ENCODE measurements at regions not wholly inside any gene's neighbourhood (a gene's known extent, or its start where the extent isn't known, plus 50 kb on each side); places are given as distances from the start of the nearest gene placed in this dataset.

DNA sequence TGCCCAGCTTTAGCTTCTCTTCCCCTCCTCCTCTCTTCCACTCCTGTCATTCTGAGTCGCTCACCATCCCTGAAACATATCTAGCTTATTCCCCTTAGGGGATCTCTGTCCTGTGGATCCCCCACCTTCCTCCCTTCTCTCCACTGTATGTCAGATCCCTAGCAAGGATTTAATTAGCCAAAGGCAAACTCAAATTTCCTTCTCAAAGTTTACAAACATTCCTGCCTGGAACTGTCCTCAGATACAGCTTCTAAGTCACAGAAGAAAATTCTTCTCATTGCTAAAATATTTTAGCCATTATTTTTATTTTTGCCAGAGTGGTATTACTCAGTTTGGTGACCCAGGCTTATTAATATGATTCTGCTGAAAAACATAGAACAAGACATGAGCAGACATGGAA lies 315.3 kb downstream of the CYP26B1 start:
- H3K27ac ChIP-seq (ENCODE audit: low read length) = no peak overlapping the region
- no peaks in the 10 kb centered on the region for H3K27me3 ChIP-seq (ENCODE audit: control insufficient read depth in 1 of 2, insufficient read depth in 2 of 2, low read length in 2 of 2)
- H3K9me3 ChIP-seq (ENCODE audit: control insufficient read depth in 2 of 2, low read length in 2 of 2) = peaks cover 0 to 3% of the 10 kb centered on the region in 2 donors
- H3K9ac ChIP-seq (ENCODE audit: low read length in 2 of 2) = no peak overlapping the region
- peaks cover 24% of the 10 kb centered on the region for H3K4me1 ChIP-seq (ENCODE audit: control insufficient read depth, insufficient read depth, low read length)
- H3K36me3 ChIP-seq (ENCODE audit: control insufficient read depth in 2 of 2, insufficient read depth in 2 of 2, low read length in 2 of 2) = no peaks in the 10 kb centered on the region
- no peak overlapping the region for H3K4me3 ChIP-seq (ENCODE audit: low read length in 2 of 2)

DNA sequence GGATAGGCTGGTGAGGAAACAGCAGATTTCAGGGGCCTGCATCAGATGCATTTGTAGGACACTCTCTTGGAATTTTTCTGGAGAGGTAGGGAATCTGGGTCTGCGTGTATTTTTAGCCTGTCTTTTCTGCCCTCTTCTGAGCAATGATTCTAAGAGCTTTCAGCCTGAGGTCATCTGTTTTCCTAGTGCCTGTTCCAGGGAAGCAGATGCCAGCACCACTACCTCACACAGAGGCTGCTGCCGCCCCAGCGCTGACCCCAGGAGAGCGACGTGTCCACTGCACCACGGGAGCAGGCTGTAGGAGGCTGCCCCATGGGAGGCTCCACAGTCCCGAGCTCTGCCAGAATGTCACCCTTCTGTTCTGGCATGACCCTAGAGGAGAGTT lies 316.5 kb downstream of the CYP26B1 start:
- H3K27me3 ChIP-seq (ENCODE audit: control insufficient read depth in 1 of 2, insufficient read depth in 2 of 2, low read length in 2 of 2) = no peaks in the 10 kb centered on the region
- H3K4me1 ChIP-seq (ENCODE audit: control insufficient read depth, insufficient read depth, low read length) = peaks cover 24% of the 10 kb centered on the region
- peaks cover 0 to 3% of the 10 kb centered on the region in 2 donors for H3K9me3 ChIP-seq (ENCODE audit: control insufficient read depth in 2 of 2, low read length in 2 of 2)
- peak overlapping the region in 1 of 2 donors; percentile 35 for H3K4me3 ChIP-seq (ENCODE audit: low read length in 2 of 2)
- no peak overlapping the region for H3K9ac ChIP-seq (ENCODE audit: low read length in 2 of 2)
- H3K36me3 ChIP-seq (ENCODE audit: control insufficient read depth in 2 of 2, insufficient read depth in 2 of 2, low read length in 2 of 2) = no peaks in the 10 kb centered on the region
- H3K27ac ChIP-seq (ENCODE audit: low read length) = peak overlapping the region; percentile 31

GRCh38 chr2:71830497-71831192 lies 317.0 kb downstream of the CYP26B1 start:
- Histone ChIP-seq H3K4me3 (ENCODE audit: low read length in 2 of 2) (peak overlapping the region in 1 of 2 donors; percentile 35), H3K27me3 (ENCODE audit: control insufficient read depth in 1 of 2, insufficient read depth in 2 of 2, low read length in 2 of 2) (no peaks in the 10 kb centered on the region), H3K9me3 (ENCODE audit: control insufficient read depth in 2 of 2, low read length in 2 of 2) (peaks cover 0 to 3% of the 10 kb centered on the region in 2 donors), H3K4me1 (ENCODE audit: control insufficient read depth, insufficient read depth, low read length) (peaks cover 24% of the 10 kb centered on the region), H3K36me3 (ENCODE audit: control insufficient read depth in 2 of 2, insufficient read depth in 2 of 2, low read length in 2 of 2) (no peaks in the 10 kb centered on the region), H3K27ac (ENCODE audit: low read length) (peak overlapping the region; percentile 31), H3K9ac (ENCODE audit: low read length in 2 of 2) (no peak overlapping the region)

GRCh38 chr2:71829008-71829407 lies 318.7 kb downstream of the CYP26B1 start:
- H3K4me3 ChIP-seq (ENCODE audit: low read length in 2 of 2) = no peak overlapping the region

DNA sequence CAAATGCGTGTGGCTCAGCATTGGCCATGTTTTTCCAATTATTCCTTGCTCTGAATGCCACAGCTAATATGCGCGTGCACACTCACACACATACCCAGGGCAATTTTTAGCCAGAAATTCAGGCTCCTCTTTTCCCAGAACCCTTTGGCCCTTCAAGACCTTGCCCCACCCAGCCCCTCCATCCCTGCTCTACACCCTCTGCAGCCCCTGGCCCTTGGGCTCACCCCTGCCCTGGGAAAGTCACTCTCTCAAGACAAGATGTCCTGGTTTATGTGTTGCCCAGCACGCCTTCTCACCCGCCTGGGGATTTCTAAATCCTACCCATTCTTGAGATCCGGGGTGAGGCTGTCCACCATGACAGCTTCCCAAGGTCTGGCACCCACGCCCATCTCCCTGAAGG lies 319.7 kb downstream of the CYP26B1 start:
- no peaks in the 10 kb centered on the region for H3K27me3 ChIP-seq (ENCODE audit: control insufficient read depth in 1 of 2, insufficient read depth in 2 of 2, low read length in 2 of 2)
- peaks cover 16% of the 10 kb centered on the region for H3K4me1 ChIP-seq (ENCODE audit: control insufficient read depth, insufficient read depth, low read length)
- no peak overlapping the region for H3K27ac ChIP-seq (ENCODE audit: low read length)
- no peak overlapping the region for H3K9ac ChIP-seq (ENCODE audit: low read length in 2 of 2)
- no peaks in the 10 kb centered on the region for H3K36me3 ChIP-seq (ENCODE audit: control insufficient read depth in 2 of 2, insufficient read depth in 2 of 2, low read length in 2 of 2)
- H3K4me3 ChIP-seq (ENCODE audit: low read length in 2 of 2) = no peak overlapping the region
- peaks cover 0 to 10% of the 10 kb centered on the region in 2 donors for H3K9me3 ChIP-seq (ENCODE audit: control insufficient read depth in 2 of 2, low read length in 2 of 2)

More at GRCh38 chr2:71829008-71829407, 318.7 kb downstream of the CYP26B1 start:
- no peak overlapping the region for H3K27ac ChIP-seq (ENCODE audit: low read length)
- H3K4me1 ChIP-seq (ENCODE audit: control insufficient read depth, insufficient read depth, low read length) = peaks cover 16% of the 10 kb centered on the region
- no peak overlapping the region for H3K9ac ChIP-seq (ENCODE audit: low read length in 2 of 2)
- H3K9me3 ChIP-seq (ENCODE audit: control insufficient read depth in 2 of 2, low read length in 2 of 2) = peaks cover 0 to 10% of the 10 kb centered on the region in 2 donors
- H3K36me3 ChIP-seq (ENCODE audit: control insufficient read depth in 2 of 2, insufficient read depth in 2 of 2, low read length in 2 of 2) = no peaks in the 10 kb centered on the region
- no peaks in the 10 kb centered on the region for H3K27me3 ChIP-seq (ENCODE audit: control insufficient read depth in 1 of 2, insufficient read depth in 2 of 2, low read length in 2 of 2)

DNA sequence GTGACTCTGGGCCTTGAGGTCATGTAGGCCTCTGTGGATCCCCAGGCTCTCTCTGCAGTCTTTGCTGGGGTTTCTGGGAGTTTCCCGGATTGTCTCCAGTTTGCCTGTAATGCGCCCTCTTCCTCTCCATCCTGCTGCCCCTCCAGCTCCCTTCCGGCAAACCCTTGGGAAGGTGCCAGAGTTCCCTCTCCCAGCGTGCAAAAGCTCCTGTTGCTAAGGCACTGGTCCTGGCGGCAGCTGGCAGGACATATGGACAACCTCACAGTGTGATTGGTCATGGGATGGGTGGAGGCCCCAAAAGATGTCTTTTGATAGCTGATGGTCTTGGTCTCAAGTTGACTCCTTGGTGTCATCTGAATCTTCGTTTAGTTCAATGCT lies 320.1 kb downstream of the CYP26B1 start:
- H3K36me3 ChIP-seq (ENCODE audit: control insufficient read depth in 2 of 2, insufficient read depth in 2 of 2, low read length in 2 of 2) = no peaks in the 10 kb centered on the region
- no peak overlapping the region for H3K9ac ChIP-seq (ENCODE audit: low read length in 2 of 2)
- H3K27me3 ChIP-seq (ENCODE audit: control insufficient read depth in 1 of 2, insufficient read depth in 2 of 2, low read length in 2 of 2) = no peaks in the 10 kb centered on the region
- peaks cover 0 to 10% of the 10 kb centered on the region in 2 donors for H3K9me3 ChIP-seq (ENCODE audit: control insufficient read depth in 2 of 2, low read length in 2 of 2)
- peaks cover 16% of the 10 kb centered on the region for H3K4me1 ChIP-seq (ENCODE audit: control insufficient read depth, insufficient read depth, low read length)
- H3K27ac ChIP-seq (ENCODE audit: low read length) = no peak overlapping the region
- no peak overlapping the region for H3K4me3 ChIP-seq (ENCODE audit: low read length in 2 of 2)

DNA sequence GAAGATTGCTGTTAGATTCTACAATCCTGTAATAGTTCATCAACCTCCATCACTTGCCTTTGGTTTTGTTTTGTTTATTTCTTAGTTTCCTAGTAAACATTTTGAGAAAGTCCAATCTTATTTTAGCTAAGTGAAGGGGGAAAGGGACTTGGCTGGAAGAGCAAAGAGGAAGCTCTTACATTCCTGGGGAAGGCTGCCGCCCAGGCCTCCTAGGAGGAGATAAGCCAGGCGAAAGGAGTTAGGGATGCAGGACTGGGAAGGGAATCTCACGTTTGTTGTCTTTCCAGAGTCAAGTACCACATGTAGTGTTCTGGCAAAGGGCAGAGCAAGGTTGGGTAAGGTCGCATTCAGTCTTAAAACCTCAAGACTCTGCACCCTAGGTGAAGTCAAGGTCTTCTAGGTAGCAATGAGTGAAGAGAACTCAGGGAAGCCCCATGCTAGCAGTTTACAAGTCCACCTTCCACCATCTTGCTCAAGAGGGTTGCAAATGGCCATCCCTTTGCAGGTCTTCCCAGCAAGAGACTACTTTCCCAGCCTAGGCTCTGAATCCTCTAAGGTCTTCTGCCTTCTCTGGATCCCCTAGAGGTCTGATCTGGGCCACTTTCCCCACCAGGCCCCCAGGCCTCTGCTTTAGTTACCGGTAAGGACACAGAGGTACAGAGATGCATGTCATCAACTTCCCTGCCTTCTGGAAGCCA lies 320.7 kb downstream of the CYP26B1 start:
- peaks cover 0 to 7% of the 10 kb centered on the region in 2 donors for H3K9me3 ChIP-seq (ENCODE audit: control insufficient read depth in 2 of 2, low read length in 2 of 2)
- no peaks in the 10 kb centered on the region for H3K36me3 ChIP-seq (ENCODE audit: control insufficient read depth in 2 of 2, insufficient read depth in 2 of 2, low read length in 2 of 2)
- no peak overlapping the region for H3K4me3 ChIP-seq (ENCODE audit: low read length in 2 of 2)
- no peak overlapping the region for H3K27ac ChIP-seq (ENCODE audit: low read length)
- H3K27me3 ChIP-seq (ENCODE audit: control insufficient read depth in 1 of 2, insufficient read depth in 2 of 2, low read length in 2 of 2) = no peaks in the 10 kb centered on the region
- H3K4me1 ChIP-seq (ENCODE audit: control insufficient read depth, insufficient read depth, low read length) = peaks cover 16% of the 10 kb centered on the region
- no peak overlapping the region for H3K9ac ChIP-seq (ENCODE audit: low read length in 2 of 2)

DNA sequence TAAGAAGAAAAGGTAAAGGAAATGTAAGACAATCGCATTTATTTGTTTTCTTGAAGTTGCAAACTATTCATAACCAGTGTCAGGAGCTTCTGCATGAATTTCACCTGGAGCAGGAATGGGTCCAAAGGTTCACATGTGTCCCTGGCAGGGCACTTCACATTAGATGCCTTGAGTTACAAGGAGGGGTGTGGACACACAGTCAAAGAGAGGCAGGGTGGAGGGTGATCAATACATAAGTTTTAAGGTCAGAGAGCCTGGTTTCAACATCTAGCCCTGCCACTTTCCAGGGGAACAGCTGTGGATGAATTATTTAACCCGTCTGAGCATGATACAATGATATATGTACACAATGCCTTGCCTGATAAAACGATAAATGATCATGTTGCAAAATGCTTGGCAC lies 321.4 kb downstream of the CYP26B1 start:
- H3K4me1 ChIP-seq (ENCODE audit: control insufficient read depth, insufficient read depth, low read length) = peaks cover 13% of the 10 kb centered on the region
- H3K4me3 ChIP-seq (ENCODE audit: low read length in 2 of 2) = no peak overlapping the region
- no peaks in the 10 kb centered on the region for H3K36me3 ChIP-seq (ENCODE audit: control insufficient read depth in 2 of 2, insufficient read depth in 2 of 2, low read length in 2 of 2)
- H3K9me3 ChIP-seq (ENCODE audit: control insufficient read depth in 2 of 2, low read length in 2 of 2) = peaks cover 0 to 7% of the 10 kb centered on the region in 2 donors
- no peak overlapping the region for H3K27ac ChIP-seq (ENCODE audit: low read length)
- H3K9ac ChIP-seq (ENCODE audit: low read length in 2 of 2) = no peak overlapping the region
- no peaks in the 10 kb centered on the region for H3K27me3 ChIP-seq (ENCODE audit: control insufficient read depth in 1 of 2, insufficient read depth in 2 of 2, low read length in 2 of 2)

DNA sequence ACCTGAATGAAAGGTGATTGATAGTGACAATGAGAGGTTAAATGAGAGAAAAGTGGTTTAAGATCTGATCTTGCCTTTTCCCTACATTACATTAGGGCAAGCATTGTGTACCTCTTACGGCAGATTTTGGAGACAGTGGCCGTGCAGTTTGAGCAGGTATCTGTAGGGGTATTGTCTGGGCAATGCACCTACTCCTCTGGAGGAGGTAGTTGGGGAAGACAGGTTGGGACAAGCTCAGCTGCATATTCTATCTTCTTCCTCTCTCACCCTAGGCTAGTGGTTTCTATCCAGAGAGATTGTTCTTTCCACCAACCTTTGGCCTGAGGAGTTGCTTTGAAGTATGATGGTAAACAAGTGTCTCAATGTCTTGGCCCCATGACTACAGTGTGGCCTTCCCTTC lies 323.2 kb downstream of the CYP26B1 start:
- no peaks in the 10 kb centered on the region for H3K36me3 ChIP-seq (ENCODE audit: control insufficient read depth in 2 of 2, insufficient read depth in 2 of 2, low read length in 2 of 2)
- no peak overlapping the region for H3K27ac ChIP-seq (ENCODE audit: low read length)
- no peak overlapping the region for H3K9ac ChIP-seq (ENCODE audit: low read length in 2 of 2)
- no peaks in the 10 kb centered on the region for H3K27me3 ChIP-seq (ENCODE audit: control insufficient read depth in 1 of 2, insufficient read depth in 2 of 2, low read length in 2 of 2)
- H3K4me3 ChIP-seq (ENCODE audit: low read length in 2 of 2) = no peak overlapping the region
- no peaks in the 10 kb centered on the region for H3K4me1 ChIP-seq (ENCODE audit: control insufficient read depth, insufficient read depth, low read length)
- H3K9me3 ChIP-seq (ENCODE audit: control insufficient read depth in 2 of 2, low read length in 2 of 2) = peaks cover 0 to 7% of the 10 kb centered on the region in 2 donors

- no peak overlapping the region for H3K4me3 ChIP-seq (ENCODE audit: low read length in 2 of 2)
Measured at GRCh38 chr2:71823526-71823925, 324.1 kb downstream of the CYP26B1 start.

GRCh38 chr2:71822463-71822862 lies 325.2 kb downstream of the CYP26B1 start:
- Histone ChIP-seq H3K9me3 (ENCODE audit: control insufficient read depth in 2 of 2, low read length in 2 of 2) (peaks cover 0 to 7% of the 10 kb centered on the region in 2 donors), H3K4me1 (ENCODE audit: control insufficient read depth, insufficient read depth, low read length) (no peaks in the 10 kb centered on the region), H3K27me3 (ENCODE audit: control insufficient read depth in 1 of 2, insufficient read depth in 2 of 2, low read length in 2 of 2) (no peaks in the 10 kb centered on the region), H3K27ac (ENCODE audit: low read length) (no peak overlapping the region), H3K36me3 (ENCODE audit: control insufficient read depth in 2 of 2, insufficient read depth in 2 of 2, low read length in 2 of 2) (no peaks in the 10 kb centered on the region), H3K9ac (ENCODE audit: low read length in 2 of 2) (no peak overlapping the region), H3K4me3 (ENCODE audit: low read length in 2 of 2) (no peak overlapping the region)

More at GRCh38 chr2:71823526-71823925, 324.1 kb downstream of the CYP26B1 start:
- Histone ChIP-seq H3K4me1 (ENCODE audit: control insufficient read depth, insufficient read depth, low read length) (no peaks in the 10 kb centered on the region), H3K27me3 (ENCODE audit: control insufficient read depth in 1 of 2, insufficient read depth in 2 of 2, low read length in 2 of 2) (no peaks in the 10 kb centered on the region), H3K36me3 (ENCODE audit: control insufficient read depth in 2 of 2, insufficient read depth in 2 of 2, low read length in 2 of 2) (no peaks in the 10 kb centered on the region), H3K9me3 (ENCODE audit: control insufficient read depth in 2 of 2, low read length in 2 of 2) (peaks cover 0 to 7% of the 10 kb centered on the region in 2 donors), H3K9ac (ENCODE audit: low read length in 2 of 2) (no peak overlapping the region), H3K27ac (ENCODE audit: low read length) (no peak overlapping the region)
